H1 (cell line): ENCODE measurements at regions not wholly inside any gene's neighbourhood (a gene's known extent, or its start where the extent isn't known, plus 50 kb on each side); places are given as distances from the start of the nearest gene placed in this dataset.

ENCODE experiments used
- KDM5A ChIP-seq: fragments of 200-600 bp; IDR thresholded peaks from 2 replicates; pipeline ENCODE4 v1.7.1; 2012; ENCODE audit warnings: mild to moderate bottlenecking, low read length, inconsistent platforms, mixed read lengths
- RXRA ChIP-seq: IDR thresholded peaks from 2 replicates; pipeline ENCODE4 v1.6.1; 2011; ENCODE audit warnings: low read depth, mild to moderate bottlenecking, low read length, moderate library complexity; ENCODE audit not compliant: insufficient read depth
- TAF7 ChIP-seq: optimal IDR thresholded peaks from 2 replicates; pipeline ENCODE3; 2011; ENCODE audit warnings: low read depth, mild to moderate bottlenecking, inconsistent platforms, low read length, moderate library complexity, borderline replicate concordance
- TBP ChIP-seq: IDR thresholded peaks from 2 replicates; pipeline ENCODE4 v1.6.1; 2011; ENCODE audit warnings: low read depth, low read length, improper control_type of control experiment
- TF ChIP-seq, protein P1 (sequence below): IDR thresholded peaks from 2 replicates; pipeline ENCODE4 v1.6.1; 2011; ENCODE audit warnings: low read length, improper control_type of control experiment

DNA sequence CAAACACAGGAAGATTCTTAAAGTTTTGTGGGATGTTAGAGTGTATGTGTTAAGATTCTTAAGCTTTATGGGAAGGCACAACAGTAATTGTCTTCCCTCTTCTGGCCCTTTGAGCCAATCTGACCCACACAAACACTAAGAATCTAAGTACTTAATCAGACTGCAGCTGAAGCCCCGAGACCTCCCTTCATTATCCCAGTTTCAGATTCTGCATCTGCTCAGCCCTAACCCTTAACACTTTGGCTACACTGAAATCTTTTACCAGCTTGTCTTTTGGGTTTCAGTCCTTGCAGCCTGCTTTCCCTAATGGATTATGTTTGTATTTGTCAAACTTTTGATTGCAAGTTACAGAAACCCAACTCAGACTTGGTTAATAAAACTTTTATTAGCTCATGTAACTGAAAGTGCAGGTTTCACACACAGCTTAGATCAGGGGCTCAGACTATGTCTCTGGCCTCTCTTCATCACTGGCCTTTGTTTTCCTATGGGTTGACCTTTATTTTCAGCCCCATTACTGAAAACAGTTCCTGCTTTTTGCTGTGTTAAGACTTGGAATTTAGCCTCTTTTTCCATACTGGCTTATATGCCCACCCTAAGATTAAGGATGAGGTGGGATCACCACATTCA is 71.5 kb downstream of the COX7C start (continued):
- TF ChIP-seq, protein P1, sequence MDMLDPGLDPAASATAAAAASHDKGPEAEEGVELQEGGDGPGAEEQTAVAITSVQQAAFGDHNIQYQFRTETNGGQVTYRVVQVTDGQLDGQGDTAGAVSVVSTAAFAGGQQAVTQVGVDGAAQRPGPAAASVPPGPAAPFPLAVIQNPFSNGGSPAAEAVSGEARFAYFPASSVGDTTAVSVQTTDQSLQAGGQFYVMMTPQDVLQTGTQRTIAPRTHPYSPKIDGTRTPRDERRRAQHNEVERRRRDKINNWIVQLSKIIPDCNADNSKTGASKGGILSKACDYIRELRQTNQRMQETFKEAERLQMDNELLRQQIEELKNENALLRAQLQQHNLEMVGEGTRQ = no peak
- no peak for TF ChIP-seq KDM5A
- TF ChIP-seq TAF7 = no peak
- no peak for TF ChIP-seq RXRA
- TF ChIP-seq TBP = no peak
